CD4-positive, alpha-beta memory T cell (primary cell): ENCODE measurements at regions not wholly inside any gene's neighbourhood (a gene's known extent, or its start where the extent isn't known, plus 50 kb on each side); places are given as distances from the start of the nearest gene placed in this dataset.

Experiments used
- CTCF ChIA-PET: fragments of 350-600 bp; sonication (Branson Sonifier 250); formaldehyde crosslinking; loops from one replicate; lab custom pipeline; 2021; ENCODE audit warnings: inconsistent platforms; ENCODE audit not compliant: partially characterized antibody; lab: Charles Lee
- POLR2A ChIA-PET: fragments of 350-600 bp; sonication (Branson Sonifier 250); formaldehyde crosslinking; loops from one replicate; lab custom pipeline; 2021; ENCODE audit not compliant: partially characterized antibody; lab: Charles Lee
- DNase-seq, 5 donors: peaks; one replicate each; pipeline versions ENCODE4 v3.0.0 to v3.0.0-alpha.2; 2020 to 2022; ENCODE audit warnings: mixed read lengths in 1 of 5
- H3K27ac ChIP-seq: one replicate; pipeline ENCODE4 v1.7.0; 2013; ENCODE audit warnings: low read depth, low read length
- H3K27me3 ChIP-seq: 2 replicates; pipeline ENCODE4 v1.7.0; 2013; ENCODE audit warnings: mild to moderate bottlenecking, low read length, moderate library complexity; ENCODE audit not compliant: insufficient read depth
- H3K36me3 ChIP-seq: 2 replicates; pipeline ENCODE4 v1.7.0; 2013; ENCODE audit warnings: mild to moderate bottlenecking, low read length, moderate library complexity; ENCODE audit not compliant: insufficient read depth
- H3K4me1 ChIP-seq: 2 replicates; pipeline ENCODE4 v1.7.0; 2013; ENCODE audit warnings: mild to moderate bottlenecking, low read length, moderate library complexity; ENCODE audit not compliant: insufficient read depth
- H3K4me3 ChIP-seq, 2 donors: one replicate each; pipeline ENCODE4 v1.7.0; 2013; ENCODE audit warnings: low read length in 2 of 2, mild to moderate bottlenecking in 1 of 2
- H3K9me3 ChIP-seq, 2 donors: one replicate each; pipeline ENCODE4 v1.7.0; 2013; ENCODE audit warnings: low read length in 2 of 2, control low read depth in 1 of 2; ENCODE audit not compliant: control insufficient read depth in 1 of 2
- H3K27ac Mint-ChIP-seq, 7 donors: one replicate each; pipeline ENCODE4 v1.8.0; 2020 to 2021; ENCODE audit warnings: mixed read lengths in 7 of 7, mild to moderate bottlenecking in 6 of 7, inconsistent platforms in 3 of 7, moderate library complexity in 3 of 7
- H3K27me3 Mint-ChIP-seq, 2 donors: one replicate each; pipeline ENCODE4 v1.8.0; 2020 to 2021; ENCODE audit warnings: mixed read lengths in 2 of 2
- H3K36me3 Mint-ChIP-seq, 2 donors: one replicate each; pipeline ENCODE4 v1.8.0; 2020 to 2021; ENCODE audit warnings: mixed read lengths in 2 of 2, inconsistent platforms in 1 of 2, mild to moderate bottlenecking in 1 of 2
- H3K4me1 Mint-ChIP-seq, 4 donors: one replicate each; pipeline ENCODE4 v1.8.0; 2020 to 2021; ENCODE audit warnings: mixed read lengths in 4 of 4, mild to moderate bottlenecking in 1 of 4
- H3K4me3 Mint-ChIP-seq, 8 donors: one replicate each; pipeline ENCODE4 v1.8.0; 2020 to 2021; ENCODE audit warnings: mixed read lengths in 8 of 8, mild to moderate bottlenecking in 7 of 8, moderate library complexity in 6 of 8, inconsistent platforms in 3 of 8
- H3K9me3 Mint-ChIP-seq, 8 donors: one replicate each; pipeline ENCODE4 v1.8.0; 2020 to 2021; ENCODE audit warnings: mixed read lengths in 8 of 8, mild to moderate bottlenecking in 5 of 8, inconsistent platforms in 3 of 8, moderate library complexity in 1 of 8
- intact Hi-C: fragments of 100-400 bp; cut with micrococcal nuclease; formaldehyde crosslinking; loops from one replicate; pipeline ENCODE4 v1.15.1; 2023

- no peak for DNase-seq
- POLR2A ChIA-PET = no interaction called here
- no peaks in the 10 kb centered on the region for H3K4me1 ChIP-seq
- H3K9me3 ChIP-seq = no peaks in the 10 kb centered on the region
- no peaks in the 10 kb centered on the region for H3K27me3 ChIP-seq
- intact Hi-C loops = no loop called here
- CTCF ChIA-PET = no interaction called here
- H3K27me3 Mint-ChIP-seq = peaks cover 0 to 3% of the 10 kb centered on the region in 2 donors
- H3K27ac Mint-ChIP-seq = no peak overlapping the region
- H3K4me3 Mint-ChIP-seq = no peak overlapping the region
- H3K36me3 ChIP-seq = no peaks in the 10 kb centered on the region
- peaks cover 0 to 3% (median 0%) of the 10 kb centered on the region in 8 donors for H3K9me3 Mint-ChIP-seq
- no peak overlapping the region for H3K4me3 ChIP-seq
- H3K4me1 Mint-ChIP-seq = peaks cover 0 to 5% (median 0%) of the 10 kb centered on the region in 4 donors
- no peak overlapping the region for H3K27ac ChIP-seq
- no peaks in the 10 kb centered on the region for H3K36me3 Mint-ChIP-seq
Observed at GRCh38 chr13:50586414-50587083, 256.9 kb downstream of the DLEU7 start.

- CTCF ChIA-PET = no interaction called here
- H3K27me3 ChIP-seq = no peaks in the 10 kb centered on the region
- POLR2A ChIA-PET = no interaction called here
- no peaks in the 10 kb centered on the region for H3K36me3 ChIP-seq
- Mint-ChIP-seq H3K4me1 (peaks cover 0 to 1% (median 0%) of the 10 kb centered on the region in 4 donors), H3K27ac (no peak overlapping the region), H3K4me3 (no peak overlapping the region), H3K9me3 (peaks cover 0 to 3% (median 0%) of the 10 kb centered on the region in 8 donors), H3K36me3 (no peaks in the 10 kb centered on the region), H3K27me3 (peaks cover 0 to 3% of the 10 kb centered on the region in 2 donors)
- intact Hi-C loops = no loop called here
- H3K4me3 ChIP-seq = no peak overlapping the region
- H3K4me1 ChIP-seq = no peaks in the 10 kb centered on the region
- DNase-seq = no peak
- no peaks in the 10 kb centered on the region for H3K9me3 ChIP-seq
- no peak overlapping the region for H3K27ac ChIP-seq
Observed at GRCh38 chr13:50587115-50587514, 256.4 kb downstream of the DLEU7 start.

GRCh38 chr13:50587645-50588373 is 255.7 kb downstream of the DLEU7 start:
- H3K27ac ChIP-seq = no peak overlapping the region
- Mint-ChIP-seq H3K9me3 (peaks cover 0 to 3% (median 0%) of the 10 kb centered on the region in 8 donors), H3K4me1 (peaks cover 3 to 4% (median 3%) of the 10 kb centered on the region in 4 donors), H3K27me3 (peaks cover 0 to 3% of the 10 kb centered on the region in 2 donors), H3K36me3 (no peaks in the 10 kb centered on the region), H3K4me3 (no peak overlapping the region), H3K27ac (no peak overlapping the region)
- H3K4me3 ChIP-seq = no peak overlapping the region
- H3K36me3 ChIP-seq = no peaks in the 10 kb centered on the region
- DNase-seq = no peak
- CTCF ChIA-PET = no interaction called here
- H3K27me3 ChIP-seq = no peaks in the 10 kb centered on the region
- peaks cover 6% of the 10 kb centered on the region for H3K4me1 ChIP-seq
- POLR2A ChIA-PET = no interaction called here
- intact Hi-C loops = no loop called here
- no peaks in the 10 kb centered on the region for H3K9me3 ChIP-seq

- H3K27ac Mint-ChIP-seq = no peak overlapping the region
- Histone ChIP-seq H3K27me3 (no peaks in the 10 kb centered on the region), H3K9me3 (no peaks in the 10 kb centered on the region), H3K36me3 (no peaks in the 10 kb centered on the region), H3K27ac (no peak overlapping the region), H3K4me3 (no peak overlapping the region), H3K4me1 (peaks cover 14% of the 10 kb centered on the region)
- peaks cover 0 to 3% (median 0%) of the 10 kb centered on the region in 8 donors for H3K9me3 Mint-ChIP-seq
- intact Hi-C loops = no loop called here
- H3K4me1 Mint-ChIP-seq = peaks cover 8 to 12% (median 11%) of the 10 kb centered on the region in 4 donors
- CTCF ChIA-PET = no interaction called here
- DNase-seq = no peak
- no peak overlapping the region for H3K4me3 Mint-ChIP-seq
- H3K36me3 Mint-ChIP-seq = no peaks in the 10 kb centered on the region
- H3K27me3 Mint-ChIP-seq = peaks cover 0 to 3% of the 10 kb centered on the region in 2 donors
- POLR2A ChIA-PET = no interaction called here
Observed at GRCh38 chr13:50588491-50589130, 254.9 kb downstream of the DLEU7 start.

GRCh38 chr13:50589139-50589538 is 254.4 kb downstream of the DLEU7 start:
- Histone ChIP-seq H3K27ac (no peak overlapping the region), H3K27me3 (no peaks in the 10 kb centered on the region), H3K9me3 (no peaks in the 10 kb centered on the region), H3K36me3 (no peaks in the 10 kb centered on the region), H3K4me3 (no peak overlapping the region), H3K4me1 (peaks cover 19% of the 10 kb centered on the region)
- H3K27ac Mint-ChIP-seq = no peak overlapping the region
- peaks cover 0 to 3% (median 0%) of the 10 kb centered on the region in 8 donors for H3K9me3 Mint-ChIP-seq
- no peak overlapping the region for H3K4me3 Mint-ChIP-seq
- ChIA-PET POLR2A (no interaction called here), CTCF (no interaction called here)
- intact Hi-C loops = no loop called here
- H3K4me1 Mint-ChIP-seq = peaks cover 10 to 17% (median 13%) of the 10 kb centered on the region in 4 donors
- H3K27me3 Mint-ChIP-seq = no peaks in the 10 kb centered on the region
- no peaks in the 10 kb centered on the region for H3K36me3 Mint-ChIP-seq
- no peak for DNase-seq

- Mint-ChIP-seq H3K27me3 (no peaks in the 10 kb centered on the region), H3K36me3 (no peaks in the 10 kb centered on the region), H3K4me1 (peaks cover 12 to 22% (median 16%) of the 10 kb centered on the region in 4 donors), H3K4me3 (no peak overlapping the region), H3K27ac (peak overlapping the region in 1 of 7 donors; percentile 12), H3K9me3 (peaks cover 0 to 3% (median 0%) of the 10 kb centered on the region in 8 donors)
- POLR2A ChIA-PET = no interaction called here
- DNase-seq = no peak
- intact Hi-C loops = no loop called here
- CTCF ChIA-PET = no interaction called here
- Histone ChIP-seq H3K9me3 (no peaks in the 10 kb centered on the region), H3K4me1 (peaks cover 23% of the 10 kb centered on the region), H3K36me3 (no peaks in the 10 kb centered on the region), H3K27ac (no peak overlapping the region), H3K4me3 (no peak overlapping the region), H3K27me3 (no peaks in the 10 kb centered on the region)
Observed at GRCh38 chr13:50589651-50590054, 253.8 kb downstream of the DLEU7 start.

GRCh38 chr13:50592412-50593155 is 250.9 kb downstream of the DLEU7 start:
- peaks cover 30% of the 10 kb centered on the region for H3K4me1 ChIP-seq
- Mint-ChIP-seq H3K4me3 (no peak overlapping the region), H3K36me3 (peaks cover 0 to 2% of the 10 kb centered on the region in 2 donors)

More at GRCh38 chr13:50592412-50593155, 250.9 kb downstream of the DLEU7 start:
- POLR2A ChIA-PET = no interaction called here
- Histone ChIP-seq H3K4me3 (no peak overlapping the region), H3K27ac (no peak overlapping the region), H3K9me3 (no peaks in the 10 kb centered on the region), H3K27me3 (no peaks in the 10 kb centered on the region), H3K36me3 (no peaks in the 10 kb centered on the region)
- no peak overlapping the region for H3K27ac Mint-ChIP-seq
- intact Hi-C loops = no loop called here
- CTCF ChIA-PET = no interaction called here
- H3K27me3 Mint-ChIP-seq = no peaks in the 10 kb centered on the region
- DNase-seq = no peak
- H3K9me3 Mint-ChIP-seq = peaks cover 0 to 3% (median 0%) of the 10 kb centered on the region in 8 donors
- peaks cover 22 to 36% (median 30%) of the 10 kb centered on the region in 4 donors for H3K4me1 Mint-ChIP-seq
